Activated CD8-positive, alpha-beta T cell treated with anti-CD3 and anti-CD28 coated beads, Interleukin-2, amount 10 ng/mL, durations not matched to agents 7 days and 5 days (primary cell): ENCODE measurements at regions not wholly inside any gene's neighbourhood (a gene's known extent, or its start where the extent isn't known, plus 50 kb on each side); places are given as distances from the start of the nearest gene placed in this dataset.
"Not testable (repeated sequence)": the region's sequence is repeated elsewhere in the genome, so short reads cannot be mapped to it uniquely, and the experiment has no call there.

Source experiments
- ATAC-seq: fragments of 150-1000 bp; cut with Tn5 transposase; one replicate; pipeline ENCODE4 v1.10.0; 2021; ENCODE audit warnings: moderate library complexity
- CTCF ChIA-PET: fragments of 350-600 bp; sonication (Branson Sonifier 250); formaldehyde crosslinking; loops from one replicate; lab custom pipeline; 2021; ENCODE audit warnings: antibody characterized with exemption; lab: Charles Lee
- POLR2A ChIA-PET: fragments of 350-600 bp; sonication (Branson Sonifier 250); formaldehyde crosslinking; loops from one replicate; lab custom pipeline; 2021; ENCODE audit warnings: antibody characterized with exemption; lab: Charles Lee
- DNase-seq: peaks from one replicate; pipeline ENCODE4 v3.0.0-alpha.2; 2020
- H3K27ac Mint-ChIP-seq: one replicate; pipeline ENCODE4 v1.8.0; 2021; ENCODE audit warnings: mild to moderate bottlenecking, mixed read lengths
- H3K27me3 Mint-ChIP-seq: one replicate; pipeline ENCODE4 v1.8.0; 2021; ENCODE audit warnings: low read depth, mixed read lengths
- H3K36me3 Mint-ChIP-seq: one replicate; pipeline ENCODE4 v1.8.0; 2021; ENCODE audit warnings: low read depth, mixed read lengths
- H3K4me1 Mint-ChIP-seq: one replicate; pipeline ENCODE4 v1.8.0; 2021; ENCODE audit warnings: low read depth, mixed read lengths
- H3K4me3 Mint-ChIP-seq: one replicate; pipeline ENCODE4 v1.8.0; 2021; ENCODE audit warnings: mild to moderate bottlenecking, mixed read lengths
- H3K9me3 Mint-ChIP-seq: one replicate; pipeline ENCODE4 v1.8.0; 2022; ENCODE audit warnings: mixed read lengths; ENCODE audit not compliant: insufficient read depth

DNA sequence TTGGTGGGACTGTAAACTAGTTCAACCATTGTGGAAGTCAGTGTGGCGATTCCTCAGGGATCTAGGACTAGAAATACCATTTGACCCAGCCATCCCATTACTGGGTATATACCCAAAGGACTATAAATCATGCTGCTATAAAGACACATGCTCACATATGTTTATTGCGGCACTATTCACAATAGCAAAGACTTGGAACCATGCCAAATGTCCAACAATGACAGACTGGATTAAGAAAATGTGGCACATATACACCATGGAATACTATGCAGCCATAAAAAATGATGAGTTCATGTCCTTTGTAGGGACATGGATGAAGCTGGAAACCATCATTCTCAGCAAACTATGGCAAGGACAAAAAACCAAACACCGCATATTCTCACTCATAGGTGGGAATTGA is 370.4 kb downstream of the DLEU7 start:
- H3K4me3 Mint-ChIP-seq, H3K27ac Mint-ChIP-seq, H3K4me1 Mint-ChIP-seq, ATAC-seq, CTCF ChIA-PET, DNase-seq, H3K36me3 Mint-ChIP-seq, POLR2A ChIA-PET, H3K9me3 Mint-ChIP-seq: not testable (repeated sequence)
- peaks cover 12% of the 10 kb centered on the region for H3K27me3 Mint-ChIP-seq

GRCh38 chr13:50474088-50474662 is 369.3 kb downstream of the DLEU7 start:
- H3K4me1 Mint-ChIP-seq, result no peaks in the 10 kb centered on the region
- no peak overlapping the region for H3K4me3 Mint-ChIP-seq
- ChIA-PET CTCF (no interaction called here), POLR2A (no interaction called here)
- H3K36me3 Mint-ChIP-seq, result no peaks in the 10 kb centered on the region
- no peaks in the 10 kb centered on the region for H3K9me3 Mint-ChIP-seq
- no peak overlapping the region for H3K27ac Mint-ChIP-seq
- ATAC-seq, result no peak
- peaks cover 11% of the 10 kb centered on the region for H3K27me3 Mint-ChIP-seq
- no peak for DNase-seq

DNA sequence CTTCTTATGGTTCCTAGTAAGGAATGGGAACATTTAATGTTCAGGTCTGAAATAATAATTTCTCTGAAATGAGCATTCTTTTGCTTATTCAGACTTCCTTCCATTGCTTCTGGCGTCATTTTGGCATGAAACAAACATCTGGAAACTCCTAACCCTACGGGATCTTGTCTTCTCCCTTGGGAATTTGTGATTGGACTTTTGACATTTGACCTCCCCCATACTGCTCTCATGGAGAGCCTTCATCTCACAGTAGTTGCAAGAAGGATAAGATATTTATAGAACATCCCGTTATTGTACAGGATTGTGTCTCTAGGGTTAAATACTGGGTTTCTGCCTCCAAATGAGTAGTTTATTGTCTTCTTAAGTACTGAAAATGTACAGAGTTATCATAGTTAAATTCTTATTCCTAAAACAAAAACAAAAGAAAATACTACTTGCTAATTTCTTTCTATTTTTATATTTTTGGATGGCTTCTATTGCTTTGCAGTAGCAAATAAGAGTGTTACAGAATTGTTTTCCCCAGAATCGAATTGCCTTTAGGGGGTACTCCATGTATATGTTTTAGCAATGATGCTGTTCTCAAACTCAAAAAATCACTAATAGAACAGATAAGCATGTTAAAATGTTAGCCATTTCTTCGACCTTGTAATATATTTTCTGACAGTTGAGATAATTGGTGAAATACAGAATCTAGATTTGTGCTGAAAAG is 366.8 kb downstream of the DLEU7 start:
- DNase-seq (no peak), ATAC-seq (no peak)
- no peaks in the 10 kb centered on the region for H3K36me3 Mint-ChIP-seq
- no peaks in the 10 kb centered on the region for H3K4me1 Mint-ChIP-seq
- ChIA-PET CTCF (no interaction called here), POLR2A (interaction anchor here (0.6 kb wide), 1 partner anchor 600 kb away, joined by 3 read pairs; no protein-coding TSS in a partner anchor)
- no peaks in the 10 kb centered on the region for H3K9me3 Mint-ChIP-seq
- peaks cover 11% of the 10 kb centered on the region for H3K27me3 Mint-ChIP-seq
- H3K4me3 Mint-ChIP-seq, result no peak overlapping the region
- H3K27ac Mint-ChIP-seq, result no peak overlapping the region

DNA sequence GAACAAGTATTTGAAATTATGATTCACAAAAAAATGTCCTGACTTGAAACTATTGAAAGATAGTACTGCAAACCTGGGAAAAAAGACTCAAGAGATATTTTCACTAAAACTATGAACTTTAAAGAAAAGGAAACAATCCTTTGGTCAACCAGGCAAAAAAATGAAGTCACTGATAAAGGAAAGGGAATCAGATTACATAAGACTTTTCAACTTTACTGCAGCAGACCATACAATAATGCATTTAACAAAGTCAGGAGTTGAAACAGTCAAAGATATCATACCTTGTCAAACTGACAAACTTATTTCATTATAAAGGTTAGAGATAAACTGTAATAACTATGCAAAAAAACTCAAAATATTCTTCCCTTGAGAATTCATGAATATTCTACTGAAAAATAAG is 361.6 kb downstream of the DLEU7 start:
- ChIA-PET CTCF (no interaction called here), POLR2A (no interaction called here)
- H3K9me3 Mint-ChIP-seq, result no peaks in the 10 kb centered on the region

DNA sequence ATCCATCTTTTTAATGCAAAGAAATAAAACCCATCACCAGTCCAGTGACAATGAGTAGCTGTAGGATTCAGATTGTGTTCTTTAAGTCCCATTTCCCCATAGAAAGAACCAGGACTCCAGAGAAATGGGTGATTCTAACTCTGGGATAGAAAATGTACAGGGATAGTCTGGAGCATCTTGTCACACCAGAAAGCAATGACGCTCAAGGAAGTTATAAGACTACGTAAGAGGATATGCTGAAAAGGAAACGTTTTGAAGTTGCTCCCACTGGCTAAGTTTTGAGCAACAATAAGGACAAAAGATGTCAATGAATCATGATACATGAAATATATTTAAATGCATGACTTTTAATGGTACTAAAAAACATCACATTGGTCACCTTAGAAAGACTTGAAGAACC is 360.1 kb downstream of the DLEU7 start:
- DNase-seq (no peak), ATAC-seq (no peak)
- H3K36me3 Mint-ChIP-seq, result no peaks in the 10 kb centered on the region
- no peak overlapping the region for H3K27ac Mint-ChIP-seq
- ChIA-PET CTCF (no interaction called here), POLR2A (no interaction called here)
- peaks cover 19% of the 10 kb centered on the region for H3K27me3 Mint-ChIP-seq
- H3K4me1 Mint-ChIP-seq, result no peaks in the 10 kb centered on the region
- H3K4me3 Mint-ChIP-seq, result no peak overlapping the region
- H3K9me3 Mint-ChIP-seq, result no peaks in the 10 kb centered on the region

More for the DNA sequence above, 361.6 kb downstream of the DLEU7 start:
- peaks cover 19% of the 10 kb centered on the region for H3K27me3 Mint-ChIP-seq
- H3K36me3 Mint-ChIP-seq, result no peaks in the 10 kb centered on the region
- no peak for ATAC-seq
- H3K4me1 Mint-ChIP-seq, result no peaks in the 10 kb centered on the region
- no peak overlapping the region for H3K4me3 Mint-ChIP-seq
- no peak for DNase-seq
- H3K27ac Mint-ChIP-seq, result no peak overlapping the region

DNA sequence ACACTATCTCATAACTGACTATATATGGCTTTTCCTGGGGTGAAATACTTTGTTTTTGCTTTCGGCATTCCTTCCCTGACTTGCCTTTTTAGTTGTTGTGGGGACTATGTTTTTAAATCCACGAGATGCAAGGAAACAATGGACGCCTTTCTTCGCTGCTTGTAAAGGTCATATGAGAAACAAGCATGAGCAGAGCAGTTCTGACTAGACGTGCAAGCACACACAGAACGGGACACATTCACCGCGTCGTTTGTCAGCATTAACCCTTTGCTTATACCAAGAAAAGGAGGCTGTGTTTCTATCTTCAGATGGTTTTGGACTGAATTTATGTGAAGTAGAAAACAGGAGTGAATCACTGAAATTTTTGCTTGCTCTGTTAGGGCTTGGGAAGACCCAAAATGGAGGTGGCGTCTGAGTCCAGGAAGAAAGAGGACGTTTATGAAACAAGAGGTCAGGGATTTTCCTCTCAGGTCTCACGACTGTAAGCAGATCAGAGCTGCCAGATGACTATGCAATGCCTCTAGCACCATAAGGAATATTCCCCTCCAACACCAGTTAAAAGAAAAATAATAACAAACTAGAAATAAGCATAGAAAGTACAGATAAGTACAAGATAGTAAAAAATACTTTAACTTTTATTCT is 358.9 kb downstream of the DLEU7 start:
- no peak overlapping the region for H3K4me3 Mint-ChIP-seq
- H3K27ac Mint-ChIP-seq, result no peak overlapping the region
- ChIA-PET POLR2A (no interaction called here), CTCF (no interaction called here)
- no peaks in the 10 kb centered on the region for H3K9me3 Mint-ChIP-seq
- ATAC-seq (no peak), DNase-seq (no peak)
- no peaks in the 10 kb centered on the region for H3K36me3 Mint-ChIP-seq
- no peaks in the 10 kb centered on the region for H3K4me1 Mint-ChIP-seq
- H3K27me3 Mint-ChIP-seq, result peaks cover 20% of the 10 kb centered on the region

DNA sequence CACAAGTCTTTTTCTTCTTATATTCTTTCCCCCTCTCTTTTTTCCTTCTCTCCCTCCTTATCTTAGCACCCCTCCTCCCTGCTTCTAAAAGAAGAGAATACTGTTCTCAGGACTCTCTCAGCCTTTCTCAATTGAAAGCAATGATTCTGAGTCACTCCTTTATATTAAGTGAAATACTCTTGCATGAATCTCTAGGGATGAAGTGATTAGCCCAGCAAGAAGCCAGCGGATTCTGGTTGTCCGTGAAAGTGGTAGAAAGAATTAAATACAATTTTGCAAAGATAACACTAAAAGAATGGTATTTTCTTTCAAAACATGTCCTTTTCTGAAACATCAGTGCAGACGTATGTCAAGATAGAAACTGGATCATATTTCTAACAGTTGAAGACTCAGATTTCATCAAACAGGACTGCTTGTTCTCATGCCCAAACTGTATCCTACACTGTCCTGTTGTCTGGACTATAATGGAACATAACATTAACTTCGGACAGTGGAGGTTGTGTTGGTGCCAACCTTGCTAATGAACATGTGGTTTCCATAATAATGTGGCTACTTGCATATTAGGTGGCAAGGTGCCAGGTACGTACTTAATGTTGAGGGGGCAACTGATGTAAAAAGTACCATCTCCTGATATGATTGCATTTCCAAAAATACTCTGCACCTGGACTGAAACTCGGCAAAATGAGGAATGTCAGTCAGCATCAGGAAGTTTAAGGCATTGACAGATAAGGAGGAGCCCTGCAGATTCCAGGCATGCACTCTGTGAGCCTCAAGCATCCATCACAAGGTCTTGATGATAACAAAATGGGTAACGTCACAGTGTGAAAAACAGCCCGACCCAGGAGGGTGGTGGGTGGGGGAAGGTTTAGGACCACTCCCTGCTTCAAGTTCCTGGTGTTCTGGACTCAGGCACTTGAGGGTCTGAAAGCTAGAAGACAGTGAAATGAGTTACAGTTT is 357.2 kb downstream of the DLEU7 start:
- Mint-ChIP-seq H3K36me3 (no peaks in the 10 kb centered on the region), H3K27ac (no peak overlapping the region), H3K4me3 (no peak overlapping the region), H3K4me1 (no peaks in the 10 kb centered on the region), H3K27me3 (peaks cover 19% of the 10 kb centered on the region), H3K9me3 (no peaks in the 10 kb centered on the region)
- no peak for ATAC-seq
- DNase-seq, result no peak
- ChIA-PET POLR2A (no interaction called here), CTCF (no interaction called here)

DNA sequence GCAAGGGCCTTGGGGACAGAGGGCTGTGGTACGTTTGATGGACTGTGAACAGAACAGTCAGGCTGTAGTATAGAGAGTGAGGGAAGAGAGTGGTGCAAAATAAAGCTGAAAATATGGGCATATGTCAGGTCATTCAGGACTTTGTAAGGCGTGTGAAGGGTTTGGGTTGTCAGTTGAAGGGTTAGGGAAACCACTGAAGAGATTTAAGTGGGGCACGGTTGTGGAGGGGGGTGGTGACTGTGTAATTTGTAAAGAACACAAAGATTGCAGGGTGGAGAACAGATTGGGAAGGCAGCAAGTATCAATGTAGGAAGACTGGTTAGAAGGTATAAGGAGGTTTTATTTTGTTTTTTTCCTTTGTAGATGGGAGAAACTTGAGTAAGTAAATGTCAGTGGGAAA is 349.8 kb downstream of the DLEU7 start:
- Mint-ChIP-seq H3K27ac (no peak overlapping the region), H3K4me1 (no peaks in the 10 kb centered on the region), H3K4me3 (no peak overlapping the region), H3K36me3 (no peaks in the 10 kb centered on the region), H3K9me3 (no peaks in the 10 kb centered on the region), H3K27me3 (peaks cover 6% of the 10 kb centered on the region)
- no peak for ATAC-seq
- CTCF ChIA-PET, result no interaction called here
- DNase-seq, result no peak
- POLR2A ChIA-PET, result no interaction called here

GRCh38 chr13:50494138-50494537 is 349.4 kb downstream of the DLEU7 start:
- CTCF ChIA-PET, result no interaction called here
- H3K27ac Mint-ChIP-seq, result no peak overlapping the region
- no peak for DNase-seq
- POLR2A ChIA-PET, result no interaction called here
- no peaks in the 10 kb centered on the region for H3K9me3 Mint-ChIP-seq
- H3K36me3 Mint-ChIP-seq, result no peaks in the 10 kb centered on the region
- peaks cover 5% of the 10 kb centered on the region for H3K27me3 Mint-ChIP-seq
- H3K4me3 Mint-ChIP-seq, result no peak overlapping the region
- no peaks in the 10 kb centered on the region for H3K4me1 Mint-ChIP-seq
- no peak for ATAC-seq

DNA sequence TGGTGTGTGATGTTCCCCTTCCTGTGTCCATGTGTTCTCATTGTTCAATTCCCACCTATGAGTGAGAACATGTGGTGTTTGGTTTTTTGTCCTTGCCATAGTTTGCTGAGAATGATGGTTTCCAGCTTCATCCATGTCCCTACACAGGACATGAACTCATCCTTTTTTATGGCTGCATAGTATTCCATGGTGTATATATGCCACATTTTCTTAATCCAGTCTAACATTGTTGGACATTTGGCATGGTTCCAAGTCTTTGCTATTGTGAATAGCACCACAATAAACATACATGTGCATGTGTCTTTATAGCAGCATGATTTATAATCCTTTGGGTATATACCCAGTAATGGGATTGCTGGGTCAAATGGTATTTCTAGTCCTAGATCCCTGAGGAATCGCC is 340.3 kb downstream of the DLEU7 start:
- CTCF ChIA-PET, H3K9me3 Mint-ChIP-seq, H3K4me1 Mint-ChIP-seq, H3K27me3 Mint-ChIP-seq, ATAC-seq, H3K36me3 Mint-ChIP-seq, POLR2A ChIA-PET, H3K4me3 Mint-ChIP-seq, DNase-seq, H3K27ac Mint-ChIP-seq: not testable (repeated sequence)

GRCh38 chr13:50509167-50509566 is 334.3 kb downstream of the DLEU7 start:
- CTCF ChIA-PET, result no interaction called here
- Mint-ChIP-seq H3K4me3 (no peak overlapping the region), H3K36me3 (no peaks in the 10 kb centered on the region), H3K4me1 (peaks cover 2% of the 10 kb centered on the region), H3K27me3 (peaks cover 4% of the 10 kb centered on the region), H3K9me3 (no peaks in the 10 kb centered on the region), H3K27ac (no peak overlapping the region)
- no peak for ATAC-seq
- POLR2A ChIA-PET, result no interaction called here
- DNase-seq, result no peak
